ENCODE measurements at regions not wholly inside any gene's neighbourhood (a gene's known extent, or its start where the extent isn't known, plus 50 kb on each side); places are given as distances from the start of the nearest gene placed in this dataset.

- TF ChIP-seq CTCF (IDR thresholded peaks at IDR 0.05; ENCODE audit: low read depth, low read length, poor library complexity, severe bottlenecking): no peak
- no peak for TF ChIP-seq EZH2phosphoT487 (IDR thresholded peaks at IDR 0.05; ENCODE audit: borderline replicate concordance, low read length)
Observed at GRCh38 chr18:8461544-8461943, 147.7 kb upstream of the RAB12 start.

Data from DOHH2 (cell line).